NCI-H82 (cell line): ENCODE measurements at regions not wholly inside any gene's neighbourhood (a gene's known extent, or its start where the extent isn't known, plus 50 kb on each side); places are given as distances from the start of the nearest gene placed in this dataset.

Experiments used
- DNase-seq: peaks from one replicate; lab custom pipeline; 2025; lab: John Stamatoyannopoulos, UW

GRCh38 chr9:88034964-88035363 lies 60.6 kb upstream of the CDK20 start:
- no peak for DNase-seq

- DNase-seq = no peak
Measured at GRCh38 chr9:88033359-88033702, 59.0 kb upstream of the CDK20 start.

GRCh38 chr9:88028338-88028737 lies 54.0 kb upstream of the CDK20 start:
- no peak for DNase-seq

- DNase-seq = no peak
Measured at GRCh38 chr9:88026118-88026479, 51.8 kb upstream of the CDK20 start.

GRCh38 chr9:88025411-88026117 lies 51.2 kb upstream of the CDK20 start:
- no peak for DNase-seq

- DNase-seq = no peak
Measured at GRCh38 chr9:88024896-88025295, 50.6 kb upstream of the CDK20 start.
